Spleen (tissue), 11 donors: ENCODE measurements at regions not wholly inside any gene's neighbourhood (a gene's known extent, or its start where the extent isn't known, plus 50 kb on each side); places are given as distances from the start of the nearest gene placed in this dataset.

Experiments used
- DNase-seq: peaks from one replicate; pipeline ENCODE4 v3.0.0-alpha.2; 2020
- H3K27ac ChIP-seq, 8 donors: fragments of 200-600 bp; sonication (generic) in 7 of 8; 1 replicate in 4 of 8; 2 replicates in 4 of 8; pipeline versions ENCODE4 v1.5.0 to v1.8.0; 2016 to 2021; ENCODE audit warnings: inconsistent platforms in 4 of 8, mild to moderate bottlenecking in 4 of 8, moderate library complexity in 1 of 8
- H3K27me3 ChIP-seq, 7 donors: fragments of 200-600 bp; sonication (generic) in 6 of 7; replicated peaks in 1 of 7; 1 replicate in 4 of 7; 2 replicates in 3 of 7; pipeline versions ENCODE4 v1.5.0 to v1.8.0; 2016 to 2021; ENCODE audit warnings: inconsistent platforms in 3 of 7, mild to moderate bottlenecking in 1 of 7
- H3K36me3 ChIP-seq, 6 donors: fragments of 200-600 bp; sonication (generic) in 5 of 6; 1 replicate in 4 of 6; 2 replicates in 2 of 6; pipeline versions ENCODE4 v1.5.0 to v1.8.0; 2016 to 2021; ENCODE audit warnings: inconsistent platforms in 2 of 6
- H3K4me1 ChIP-seq, 6 donors: fragments of 200-600 bp; sonication (generic) in 5 of 6; 1 replicate in 3 of 6; 2 replicates in 3 of 6; pipeline versions ENCODE4 v1.5.0 to v1.8.0; 2016 to 2021; ENCODE audit warnings: inconsistent platforms in 3 of 6
- H3K4me3 ChIP-seq, 8 donors: fragments of 200-600 bp; sonication (generic) in 7 of 8; 1 replicate in 4 of 8; 2 replicates in 4 of 8; pipeline versions ENCODE4 v1.5.0 to v1.8.0; 2016 to 2021; ENCODE audit warnings: inconsistent platforms in 4 of 8, mild to moderate bottlenecking in 4 of 8, moderate library complexity in 2 of 8
- H3K9me3 ChIP-seq, 8 donors: fragments of 200-600 bp; sonication (generic) in 7 of 8; 1 replicate in 4 of 8; 2 replicates in 4 of 8; pipeline versions ENCODE4 v1.5.0 to v1.8.0; 2016 to 2021; ENCODE audit warnings: inconsistent platforms in 4 of 8
- POLR2A ChIP-seq, 3 donors: fragments of 450-650 bp; IDR thresholded peaks; one replicate each; pipeline ENCODE4 v1.5.1; 2017; ENCODE audit warnings: antibody characterized with exemption in 3 of 3, mild to moderate bottlenecking in 1 of 3
- POLR2AphosphoS5 ChIP-seq, 3 donors: sonication (generic); formaldehyde crosslinking; IDR thresholded peaks; one replicate each; pipeline ENCODE4 v1.5.1; 2017; ENCODE audit warnings: antibody characterized with exemption in 3 of 3
- WGBS, 5 donors: extraction: QIAGEN DNeasy Blood & Tissue Kit in 3 of 5; methylation state at CpG; one replicate each; pipeline versions ENCODE4 v1.1.5 to v1.1.7; 2013 to 2018; 5-methylcytosine and 5-hydroxymethylcytosine counted together
- intact Hi-C: fragments of 100-400 bp; cut with DNase I; formaldehyde crosslinking; loops from one replicate; pipeline ENCODE4 v1.15.0; 2023; ENCODE audit warnings: low total_unique reads
- TF ChIP-seq, protein P1 (sequence below), 11 experiments: fragments of 200-600 bp in 7 of 11; fragments of 450-650 bp in 4 of 11; sonication (generic) in 4 of 11; IDR thresholded peaks in 8 of 11; conservative IDR thresholded peaks in 3 of 11; 1 replicate in 7 of 11; 2 replicates in 4 of 11; pipeline versions ENCODE4 v1.4.0 to v1.8.0; 2016 to 2021; ENCODE audit warnings: antibody characterized with exemption in 11 of 11, inconsistent platforms in 4 of 11, mild to moderate bottlenecking in 1 of 11
- donor health status: healthy with polysubstance abuse.
- donor health status: DM: no; HTN: no; CAD: no; lungs with moderate emphysema.
- donor health status: DM: no; HTN: no; CAD: no.
- donor health status: Bipolar disorder and iron deficiency.
- donor health status: healthy.
- donor health status: DM: no; HTN: no; CAD: no.
- donor health status: DM: yes; HTN: yes; CAD: no.

DNA sequence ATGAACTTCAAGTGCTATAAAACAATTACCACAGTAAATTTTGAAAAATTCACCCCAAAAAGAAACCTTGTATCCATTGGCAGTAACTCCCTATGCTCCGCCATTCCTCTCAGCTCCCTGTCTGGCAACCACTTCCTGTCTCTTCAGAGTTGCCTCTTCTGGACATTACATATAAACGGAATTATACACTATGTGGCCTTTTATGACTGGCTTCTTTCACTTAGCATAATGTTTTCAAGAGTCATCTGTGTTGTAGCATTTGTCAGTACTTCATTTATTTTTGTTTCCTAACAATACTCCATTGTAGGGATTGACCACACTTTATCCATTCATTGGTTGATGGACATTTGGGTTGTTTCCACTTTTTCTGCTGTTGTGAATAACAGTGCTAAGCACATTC, 50.1 kb downstream of the CEP43 start:
- no peaks in the 10 kb centered on the region for H3K27me3 ChIP-seq
- intact Hi-C loops: no loop called here
- no peak overlapping the region for H3K4me3 ChIP-seq
- 75 to 86% (median 82%) methylated on average over 2 of the region's 2 CpGs for WGBS, 5 donors
- H3K27ac ChIP-seq: no peak overlapping the region
- TF ChIP-seq POLR2A (IDR thresholded peaks at IDR 0.05) (no peak), POLR2AphosphoS5 (IDR thresholded peaks at IDR 0.05) (no peak)
- TF ChIP-seq, protein P1, sequence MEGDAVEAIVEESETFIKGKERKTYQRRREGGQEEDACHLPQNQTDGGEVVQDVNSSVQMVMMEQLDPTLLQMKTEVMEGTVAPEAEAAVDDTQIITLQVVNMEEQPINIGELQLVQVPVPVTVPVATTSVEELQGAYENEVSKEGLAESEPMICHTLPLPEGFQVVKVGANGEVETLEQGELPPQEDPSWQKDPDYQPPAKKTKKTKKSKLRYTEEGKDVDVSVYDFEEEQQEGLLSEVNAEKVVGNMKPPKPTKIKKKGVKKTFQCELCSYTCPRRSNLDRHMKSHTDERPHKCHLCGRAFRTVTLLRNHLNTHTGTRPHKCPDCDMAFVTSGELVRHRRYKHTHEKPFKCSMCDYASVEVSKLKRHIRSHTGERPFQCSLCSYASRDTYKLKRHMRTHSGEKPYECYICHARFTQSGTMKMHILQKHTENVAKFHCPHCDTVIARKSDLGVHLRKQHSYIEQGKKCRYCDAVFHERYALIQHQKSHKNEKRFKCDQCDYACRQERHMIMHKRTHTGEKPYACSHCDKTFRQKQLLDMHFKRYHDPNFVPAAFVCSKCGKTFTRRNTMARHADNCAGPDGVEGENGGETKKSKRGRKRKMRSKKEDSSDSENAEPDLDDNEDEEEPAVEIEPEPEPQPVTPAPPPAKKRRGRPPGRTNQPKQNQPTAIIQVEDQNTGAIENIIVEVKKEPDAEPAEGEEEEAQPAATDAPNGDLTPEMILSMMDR (IDR thresholded peaks at IDR 0.05 in 8 of 11, conservative IDR thresholded peaks at IDR 0.05 in 3 of 11): no peak
- H3K4me1 ChIP-seq: peaks cover 9 to 39% (median 20%) of the 10 kb centered on the region in 6 donors
- peaks cover 0 to 6% (median 0%) of the 10 kb centered on the region in 6 donors for H3K36me3 ChIP-seq
- DNase-seq: no peak
- H3K9me3 ChIP-seq: no peaks in the 10 kb centered on the region

DNA sequence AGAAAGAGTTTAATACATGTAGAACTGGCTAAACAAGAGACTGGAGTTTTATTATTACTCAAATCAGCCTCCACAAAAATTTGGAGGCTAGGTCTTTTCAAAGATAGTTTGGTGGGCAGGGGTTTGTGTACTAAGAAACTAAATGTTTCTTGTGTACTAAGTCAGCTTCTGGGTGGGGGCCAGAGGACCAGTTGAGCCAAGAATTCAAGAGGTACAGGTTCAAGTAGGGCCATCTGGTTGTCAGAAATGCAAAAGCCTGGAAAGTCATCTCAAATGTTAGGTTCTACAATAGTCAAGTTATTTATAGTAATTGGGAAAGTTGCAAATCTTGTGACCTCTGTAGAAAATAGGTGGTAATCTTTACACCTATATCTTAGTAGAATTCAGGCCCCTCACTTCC, 51.7 kb downstream of the CEP43 start:
- H3K4me3 ChIP-seq: no peak overlapping the region
- intact Hi-C loops: no loop called here

DNA sequence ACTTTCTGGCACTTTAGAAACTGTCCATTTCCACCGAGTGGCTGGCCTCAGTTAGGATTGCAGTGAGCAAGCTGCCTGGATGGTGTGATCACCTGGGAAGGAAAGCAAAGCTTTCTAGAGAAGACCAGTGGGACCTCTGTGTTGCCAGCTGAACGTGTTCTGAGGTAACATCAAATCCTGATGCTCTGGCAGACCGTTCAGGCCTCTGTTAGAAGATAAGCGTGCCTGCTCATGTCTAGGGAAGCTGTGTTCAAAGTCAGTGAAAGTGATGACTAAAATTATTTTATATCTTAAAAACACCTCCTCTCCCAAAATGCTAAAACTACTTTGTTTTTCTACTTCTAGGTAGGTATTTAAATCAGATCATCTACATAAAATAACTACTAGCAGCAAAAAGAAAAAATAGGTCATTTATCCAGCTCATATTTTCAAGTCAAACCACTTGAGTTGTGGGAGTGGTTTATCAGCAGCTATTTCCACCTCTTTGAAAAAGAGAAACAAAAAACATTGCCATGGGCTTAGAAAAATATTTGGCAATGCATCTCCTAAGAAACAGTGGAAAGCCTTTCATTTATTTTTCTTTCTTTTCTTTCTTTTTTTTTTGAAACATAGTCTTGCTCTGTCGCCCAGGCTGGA, 54.8 kb downstream of the CEP43 start:
- no peak overlapping the region for H3K4me3 ChIP-seq
- intact Hi-C loops: no loop called here
- H3K9me3 ChIP-seq: no peaks in the 10 kb centered on the region
- DNase-seq: no peak
- TF ChIP-seq POLR2AphosphoS5 (IDR thresholded peaks at IDR 0.05): no peak
- TF ChIP-seq, protein P1 (IDR thresholded peaks at IDR 0.05 in 8 of 11, conservative IDR thresholded peaks at IDR 0.05 in 3 of 11): no peak
- TF ChIP-seq POLR2A (IDR thresholded peaks at IDR 0.05): no peak
- no peaks in the 10 kb centered on the region for H3K27me3 ChIP-seq
- peaks cover 0 to 39% (median 15%) of the 10 kb centered on the region in 6 donors for H3K4me1 ChIP-seq
- H3K27ac ChIP-seq: peak overlapping the region in 3 of 8 donors; percentile 8 to 43 (median 25)
- no peaks in the 10 kb centered on the region for H3K36me3 ChIP-seq
- WGBS, 5 donors: 79 to 85% (median 82%) methylated on average over 5 of the region's 5 CpGs

More for the DNA sequence above, 51.7 kb downstream of the CEP43 start:
- Histone ChIP-seq H3K9me3 (no peaks in the 10 kb centered on the region), H3K27ac (no peak overlapping the region), H3K27me3 (no peaks in the 10 kb centered on the region), H3K36me3 (no peaks in the 10 kb centered on the region), H3K4me1 (peaks cover 9 to 51% (median 25%) of the 10 kb centered on the region in 6 donors)
- TF ChIP-seq POLR2AphosphoS5 (IDR thresholded peaks at IDR 0.05) (no peak), POLR2A (IDR thresholded peaks at IDR 0.05) (no peak)
- TF ChIP-seq, protein P1 (IDR thresholded peaks at IDR 0.05 in 8 of 11, conservative IDR thresholded peaks at IDR 0.05 in 3 of 11): no peak
- DNase-seq: no peak

DNA sequence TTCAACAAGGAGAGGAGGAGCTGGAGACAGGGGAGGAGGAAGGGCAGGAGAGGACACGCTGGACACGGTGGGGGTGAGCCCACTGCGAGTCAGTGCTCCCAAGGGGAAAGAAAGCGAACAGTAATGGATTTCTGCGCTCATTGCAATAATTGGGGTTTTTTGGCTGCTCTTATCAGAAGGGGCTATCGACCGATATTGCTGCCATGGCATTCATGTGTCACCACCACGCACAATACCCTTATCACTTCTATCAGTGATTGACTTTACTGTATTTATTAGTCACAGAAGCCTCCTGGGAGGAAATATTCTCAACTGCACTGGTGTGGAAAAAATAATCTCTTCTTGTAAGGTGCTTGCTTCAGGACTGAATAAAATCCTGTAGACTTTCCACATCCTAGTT, 55.8 kb downstream of the CEP43 start:
- DNase-seq: no peak

More for the DNA sequence above, 55.8 kb downstream of the CEP43 start:
- Histone ChIP-seq H3K36me3 (no peaks in the 10 kb centered on the region), H3K27me3 (no peaks in the 10 kb centered on the region), H3K9me3 (no peaks in the 10 kb centered on the region), H3K27ac (no peak overlapping the region), H3K4me1 (peaks cover 0 to 39% (median 15%) of the 10 kb centered on the region in 6 donors), H3K4me3 (no peak overlapping the region)
- no peak for TF ChIP-seq POLR2AphosphoS5 (IDR thresholded peaks at IDR 0.05)
- no peak for TF ChIP-seq POLR2A (IDR thresholded peaks at IDR 0.05)
- TF ChIP-seq, protein P1 (IDR thresholded peaks at IDR 0.05 in 8 of 11, conservative IDR thresholded peaks at IDR 0.05 in 3 of 11): no peak
- 86 to 95% (median 90%) methylated on average over 8 of the region's 8 CpGs for WGBS, 5 donors
- intact Hi-C loops: no loop called here
